Right atrium auricular region (tissue), 2 donors: ENCODE measurements at regions not wholly inside any gene's neighbourhood (a gene's known extent, or its start where the extent isn't known, plus 50 kb on each side); places are given as distances from the start of the nearest gene placed in this dataset.
A peak's percentile ranks its signal among the peaks of the same experiment; 100 is the strongest.

Experiments used
- DNase-seq: peaks from one replicate; pipeline ENCODE4 v3.0.0-alpha.2; 2019; ENCODE audit warnings: low spot score
- H3K27ac ChIP-seq, 2 donors: fragments of 200-600 bp; sonication (generic); 1 replicate in 1 of 2; 2 replicates in 1 of 2; pipeline ENCODE4 v1.5.1; 2016 to 2019
- H3K27me3 ChIP-seq, 2 donors: fragments of 200-600 bp; sonication (generic); one replicate each; pipeline versions ENCODE4 v1.5.1 to v1.6.0; 2017 to 2019
- H3K36me3 ChIP-seq: fragments of 200-600 bp; sonication (generic); one replicate; pipeline ENCODE4 v1.5.1; 2016
- H3K4me1 ChIP-seq, 2 donors: fragments of 200-600 bp; sonication (generic); one replicate each; pipeline versions ENCODE4 v1.5.1 to v1.6.0; 2017 to 2019
- H3K4me3 ChIP-seq, 2 donors: fragments of 200-600 bp; sonication (generic); 1 replicate in 1 of 2; 2 replicates in 1 of 2; pipeline ENCODE4 v1.5.1; 2017 to 2019; ENCODE audit warnings: mild to moderate bottlenecking in 1 of 2, moderate library complexity in 1 of 2
- H3K9me3 ChIP-seq, 2 donors: fragments of 200-600 bp; sonication (generic); one replicate each; pipeline ENCODE4 v1.5.1; 2019
- TF ChIP-seq, protein P1 (sequence below), 2 donors: fragments of 200-600 bp; sonication (generic); IDR thresholded peaks; one replicate each; pipeline ENCODE4 v1.5.1; 2019; ENCODE audit warnings: antibody characterized with exemption in 2 of 2

DNA sequence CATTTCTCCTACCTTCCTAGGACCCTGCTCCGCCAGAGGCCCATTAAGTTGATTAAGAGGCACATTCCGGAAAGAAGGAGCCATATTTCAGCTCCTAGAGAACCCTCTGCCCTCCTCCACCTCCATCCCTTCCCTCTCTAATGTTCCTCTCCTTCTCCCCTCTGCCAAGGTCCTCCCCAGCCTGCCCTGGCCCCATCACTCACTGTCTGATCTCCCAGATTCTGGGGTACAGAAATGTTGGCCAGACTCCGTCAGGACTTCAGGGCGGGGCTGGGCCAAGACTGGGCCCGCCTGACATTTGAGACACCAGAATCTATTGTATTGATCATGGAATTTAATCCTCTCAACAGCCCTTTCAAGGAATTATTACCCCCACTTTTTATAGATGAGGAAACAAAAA lies 136.1 kb downstream of the TMEM132E start:
- H3K36me3 ChIP-seq: no peaks in the 10 kb centered on the region
- TF ChIP-seq, protein P1, sequence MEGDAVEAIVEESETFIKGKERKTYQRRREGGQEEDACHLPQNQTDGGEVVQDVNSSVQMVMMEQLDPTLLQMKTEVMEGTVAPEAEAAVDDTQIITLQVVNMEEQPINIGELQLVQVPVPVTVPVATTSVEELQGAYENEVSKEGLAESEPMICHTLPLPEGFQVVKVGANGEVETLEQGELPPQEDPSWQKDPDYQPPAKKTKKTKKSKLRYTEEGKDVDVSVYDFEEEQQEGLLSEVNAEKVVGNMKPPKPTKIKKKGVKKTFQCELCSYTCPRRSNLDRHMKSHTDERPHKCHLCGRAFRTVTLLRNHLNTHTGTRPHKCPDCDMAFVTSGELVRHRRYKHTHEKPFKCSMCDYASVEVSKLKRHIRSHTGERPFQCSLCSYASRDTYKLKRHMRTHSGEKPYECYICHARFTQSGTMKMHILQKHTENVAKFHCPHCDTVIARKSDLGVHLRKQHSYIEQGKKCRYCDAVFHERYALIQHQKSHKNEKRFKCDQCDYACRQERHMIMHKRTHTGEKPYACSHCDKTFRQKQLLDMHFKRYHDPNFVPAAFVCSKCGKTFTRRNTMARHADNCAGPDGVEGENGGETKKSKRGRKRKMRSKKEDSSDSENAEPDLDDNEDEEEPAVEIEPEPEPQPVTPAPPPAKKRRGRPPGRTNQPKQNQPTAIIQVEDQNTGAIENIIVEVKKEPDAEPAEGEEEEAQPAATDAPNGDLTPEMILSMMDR (IDR thresholded peaks at IDR 0.05): no peak
- H3K4me1 ChIP-seq: no peaks in the 10 kb centered on the region
- H3K9me3 ChIP-seq: no peaks in the 10 kb centered on the region
- no peak overlapping the region for H3K27ac ChIP-seq
- no peaks in the 10 kb centered on the region for H3K27me3 ChIP-seq
- no peak overlapping the region for H3K4me3 ChIP-seq
- DNase-seq: no peak

- H3K27me3 ChIP-seq: no peaks in the 10 kb centered on the region
- no peaks in the 10 kb centered on the region for H3K9me3 ChIP-seq
- no peaks in the 10 kb centered on the region for H3K4me1 ChIP-seq
- DNase-seq: no peak
- TF ChIP-seq, protein P1 (IDR thresholded peaks at IDR 0.05): no peak
- no peak overlapping the region for H3K4me3 ChIP-seq
- H3K27ac ChIP-seq: no peak overlapping the region
- H3K36me3 ChIP-seq: no peaks in the 10 kb centered on the region
These were observed 135.4 kb downstream of the TMEM132E start for GRCh38 chr17:34714475-34715410.

DNA sequence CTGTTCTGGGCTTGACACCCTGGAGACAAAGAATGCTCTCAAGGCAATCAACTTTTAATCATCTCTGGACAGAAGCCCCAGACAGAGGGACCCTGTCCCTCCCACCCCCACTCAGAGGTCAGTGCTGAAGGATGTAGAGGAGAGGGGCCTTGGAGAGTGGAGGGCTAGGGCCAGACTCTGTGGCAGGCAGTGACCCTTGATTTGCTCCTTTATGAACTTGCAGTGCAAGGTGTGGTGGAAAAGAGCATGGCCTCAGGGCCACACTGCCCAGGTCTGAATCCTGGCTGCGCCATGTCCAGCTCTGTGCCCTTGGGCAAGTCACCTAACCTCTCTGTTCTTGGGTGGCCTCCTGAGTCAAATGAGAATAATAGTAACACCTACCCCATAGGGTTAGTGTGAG lies 134.3 kb downstream of the TMEM132E start:
- H3K36me3 ChIP-seq: no peaks in the 10 kb centered on the region
- no peak for DNase-seq
- no peaks in the 10 kb centered on the region for H3K9me3 ChIP-seq
- no peak overlapping the region for H3K4me3 ChIP-seq
- no peaks in the 10 kb centered on the region for H3K4me1 ChIP-seq
- no peak overlapping the region for H3K27ac ChIP-seq
- TF ChIP-seq, protein P1 (IDR thresholded peaks at IDR 0.05): no peak
- no peaks in the 10 kb centered on the region for H3K27me3 ChIP-seq

DNA sequence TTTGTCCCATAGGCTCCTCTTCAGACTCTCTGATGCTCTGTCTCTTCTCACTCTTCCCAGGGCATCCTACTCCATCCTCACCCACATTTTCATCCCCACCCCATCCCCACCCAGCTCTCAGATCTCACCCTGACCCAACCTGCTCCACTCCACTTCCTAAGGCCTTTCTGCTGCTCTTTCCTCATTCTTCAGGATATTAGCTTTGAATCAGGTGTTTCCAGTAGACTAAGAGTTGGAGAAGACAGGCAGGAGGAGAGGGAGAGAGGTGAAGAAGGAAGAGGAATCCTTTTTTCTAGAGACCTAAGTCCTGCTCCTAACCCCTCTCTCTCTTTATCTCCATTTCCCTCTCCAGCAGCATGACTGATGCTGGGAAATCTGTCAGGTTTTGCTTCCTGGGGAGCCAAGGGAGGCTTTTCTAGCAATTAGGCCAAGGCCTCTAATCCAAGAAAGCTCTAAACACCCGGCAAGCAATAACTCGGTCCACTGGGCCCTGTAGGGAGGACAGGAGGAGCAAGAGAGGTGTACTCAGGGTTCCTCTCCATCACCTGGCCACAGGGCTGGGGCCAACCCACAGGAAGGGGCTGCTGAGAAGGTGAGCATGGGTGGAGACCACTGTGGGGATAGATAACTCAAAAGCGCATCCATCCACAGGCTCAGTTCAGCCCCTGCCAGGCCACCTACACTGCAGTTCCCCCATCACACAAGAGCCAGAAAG lies 133.3 kb downstream of the TMEM132E start:
- Histone ChIP-seq H3K9me3 (no peaks in the 10 kb centered on the region), H3K27ac (no peak overlapping the region), H3K4me1 (no peaks in the 10 kb centered on the region), H3K27me3 (no peaks in the 10 kb centered on the region), H3K36me3 (no peaks in the 10 kb centered on the region), H3K4me3 (no peak overlapping the region)
- TF ChIP-seq, protein P1 (IDR thresholded peaks at IDR 0.05): no peak
- DNase-seq: no peak

GRCh38 chr17:34711646-34712045 lies 132.3 kb downstream of the TMEM132E start:
- H3K27me3 ChIP-seq: no peaks in the 10 kb centered on the region
- no peak overlapping the region for H3K27ac ChIP-seq
- no peak overlapping the region for H3K4me3 ChIP-seq
- peak; percentile 40 for DNase-seq
- H3K36me3 ChIP-seq: no peaks in the 10 kb centered on the region
- no peaks in the 10 kb centered on the region for H3K9me3 ChIP-seq
- TF ChIP-seq, protein P1 (IDR thresholded peaks at IDR 0.05): no peak
- H3K4me1 ChIP-seq: no peaks in the 10 kb centered on the region
